ENCODE measurements at regions not wholly inside any gene's neighbourhood (a gene's known extent, or its start where the extent isn't known, plus 50 kb on each side); places are given as distances from the start of the nearest gene placed in this dataset.

DNA sequence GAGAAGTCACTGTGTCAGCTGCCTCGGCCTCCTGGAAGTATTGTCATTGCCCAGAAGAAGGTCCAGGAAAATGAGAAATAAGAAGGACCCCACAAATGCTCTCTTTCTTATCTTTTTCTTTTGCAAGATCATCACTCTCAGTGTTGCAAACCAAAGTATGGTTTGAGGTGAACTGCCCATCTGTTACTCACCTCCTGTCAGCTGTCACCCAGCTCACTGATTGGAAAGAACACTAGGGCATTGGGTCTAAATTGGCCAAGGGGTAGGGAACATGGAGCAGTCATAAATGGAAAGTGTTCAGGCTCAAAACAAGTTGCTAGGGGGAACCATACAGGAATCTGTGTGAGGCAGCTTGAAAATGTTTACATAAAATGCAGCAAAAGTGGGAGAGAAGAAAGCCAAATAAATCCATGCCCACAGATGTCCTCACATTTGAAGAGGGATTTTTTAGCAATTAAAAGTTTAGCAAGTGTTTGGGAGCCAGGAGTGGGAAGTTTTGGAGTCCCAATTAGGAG is 431.2 kb upstream of the THBS1 start:
- Mint-ChIP-seq H3K27me3 (peaks cover 27% of the 10 kb centered on the region), H3K36me3 (no peaks in the 10 kb centered on the region), H3K27ac (no peak overlapping the region), H3K4me1 (peaks cover 12% of the 10 kb centered on the region), H3K4me3 (no peak overlapping the region), H3K9me3 (no peaks in the 10 kb centered on the region)
- no peak for DNase-seq

DNA sequence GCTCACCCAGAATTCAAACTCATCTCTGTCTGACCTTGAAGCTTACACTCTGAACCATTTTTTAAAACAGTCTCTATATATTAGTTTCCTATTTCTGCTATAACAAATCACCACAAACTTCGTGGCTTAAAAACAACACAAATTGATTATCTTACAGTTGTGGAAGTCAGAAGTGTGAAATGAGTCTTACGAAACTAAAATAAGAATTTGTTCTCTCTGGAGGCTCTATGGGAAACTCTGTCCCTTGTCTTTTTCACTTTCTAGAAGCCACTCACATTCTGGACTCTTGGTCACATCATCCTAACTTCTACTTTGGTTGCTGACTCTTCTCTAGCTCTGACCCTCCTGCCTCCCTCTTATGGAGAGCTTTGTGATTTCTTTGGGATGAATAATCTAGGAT is 429.3 kb upstream of the THBS1 start:
- no peak overlapping the region for H3K4me3 Mint-ChIP-seq
- H3K36me3 Mint-ChIP-seq: no peaks in the 10 kb centered on the region
- H3K27ac Mint-ChIP-seq: no peak overlapping the region
- no peaks in the 10 kb centered on the region for H3K4me1 Mint-ChIP-seq
- peaks cover 32% of the 10 kb centered on the region for H3K27me3 Mint-ChIP-seq
- no peaks in the 10 kb centered on the region for H3K9me3 Mint-ChIP-seq
- DNase-seq: no peak

GRCh38 chr15:39153058-39153714 is 427.7 kb upstream of the THBS1 start:
- no peaks in the 10 kb centered on the region for H3K36me3 Mint-ChIP-seq
- no peak for DNase-seq
- H3K27me3 Mint-ChIP-seq: peaks cover 35% of the 10 kb centered on the region
- H3K27ac Mint-ChIP-seq: no peak overlapping the region
- no peaks in the 10 kb centered on the region for H3K9me3 Mint-ChIP-seq
- H3K4me3 Mint-ChIP-seq: no peak overlapping the region
- no peaks in the 10 kb centered on the region for H3K4me1 Mint-ChIP-seq

DNA sequence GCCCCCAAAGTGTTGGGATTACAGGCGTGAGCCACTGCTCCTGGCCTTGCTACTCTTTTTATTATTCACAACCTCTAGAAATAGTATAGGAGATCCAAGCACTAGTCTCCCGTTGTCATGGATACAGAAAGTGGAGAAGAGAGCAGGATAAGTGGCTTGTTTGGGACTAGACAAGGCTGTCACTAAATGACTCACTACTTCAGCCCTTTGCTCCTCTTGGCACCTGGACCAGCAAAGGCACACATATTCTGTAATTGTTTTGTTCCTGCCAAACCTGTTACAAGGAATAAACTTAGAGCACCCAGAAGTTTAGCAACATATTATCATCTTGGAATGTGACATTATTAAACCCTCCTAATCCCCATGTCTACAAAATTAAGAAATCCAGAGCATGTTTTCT is 427.2 kb upstream of the THBS1 start:
- Mint-ChIP-seq H3K27ac (no peak overlapping the region), H3K27me3 (peaks cover 37% of the 10 kb centered on the region), H3K9me3 (no peaks in the 10 kb centered on the region), H3K4me1 (no peaks in the 10 kb centered on the region), H3K36me3 (no peaks in the 10 kb centered on the region), H3K4me3 (no peak overlapping the region)
- DNase-seq: no peak

DNA sequence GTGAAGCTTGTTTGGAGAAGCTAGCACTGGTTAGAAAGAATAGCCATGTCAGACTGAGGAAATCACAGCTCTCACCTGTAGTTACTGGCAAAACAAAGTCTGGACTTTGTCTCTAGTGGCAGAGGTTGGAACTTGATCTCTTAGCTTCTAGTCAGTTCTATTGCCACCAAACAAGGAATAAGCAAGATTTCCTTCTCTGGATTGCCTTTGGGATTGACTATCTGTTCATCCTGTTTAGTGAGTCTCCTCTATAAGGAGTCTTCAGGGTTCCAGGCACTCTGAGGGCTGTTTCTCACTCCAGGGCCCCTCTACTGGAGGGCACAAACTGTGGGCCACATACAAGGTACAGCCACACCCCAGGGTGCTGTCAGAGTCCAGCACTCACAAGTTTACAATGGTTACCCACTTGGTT is 426.6 kb upstream of the THBS1 start:
- Mint-ChIP-seq H3K27me3 (peaks cover 33% of the 10 kb centered on the region), H3K4me3 (no peak overlapping the region), H3K4me1 (no peaks in the 10 kb centered on the region), H3K9me3 (no peaks in the 10 kb centered on the region), H3K36me3 (no peaks in the 10 kb centered on the region), H3K27ac (no peak overlapping the region)
- DNase-seq: no peak

DNA sequence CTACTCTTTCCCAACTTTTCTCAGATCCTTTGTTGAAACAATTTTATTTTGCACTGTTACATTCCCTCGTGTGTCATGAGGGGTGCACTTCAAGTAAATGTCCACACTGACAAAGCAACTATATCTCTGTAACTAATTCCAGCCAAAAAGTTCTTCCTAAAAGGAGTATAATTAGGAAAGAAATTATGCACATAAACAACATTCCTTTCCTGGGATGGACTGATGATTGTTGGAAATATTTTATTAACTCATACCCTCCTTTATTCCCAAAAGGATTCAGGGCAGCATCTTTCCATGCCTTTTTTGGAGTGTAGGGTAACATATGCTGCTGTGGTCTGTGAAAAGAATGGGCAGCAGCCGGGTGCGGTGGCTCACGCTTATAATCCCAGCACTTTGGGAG is 426.1 kb upstream of the THBS1 start:
- no peak for DNase-seq
- no peak overlapping the region for H3K4me3 Mint-ChIP-seq
- H3K4me1 Mint-ChIP-seq: no peaks in the 10 kb centered on the region
- H3K9me3 Mint-ChIP-seq: no peaks in the 10 kb centered on the region
- no peak overlapping the region for H3K27ac Mint-ChIP-seq
- H3K27me3 Mint-ChIP-seq: peaks cover 32% of the 10 kb centered on the region
- H3K36me3 Mint-ChIP-seq: no peaks in the 10 kb centered on the region

GRCh38 chr15:39156166-39156565 is 424.7 kb upstream of the THBS1 start:
- DNase-seq: no peak
- H3K36me3 Mint-ChIP-seq: no peaks in the 10 kb centered on the region
- no peak overlapping the region for H3K4me3 Mint-ChIP-seq
- no peak overlapping the region for H3K27ac Mint-ChIP-seq
- H3K4me1 Mint-ChIP-seq: no peaks in the 10 kb centered on the region
- H3K27me3 Mint-ChIP-seq: peaks cover 36% of the 10 kb centered on the region
- H3K9me3 Mint-ChIP-seq: no peaks in the 10 kb centered on the region

GRCh38 chr15:39156646-39157250 is 424.1 kb upstream of the THBS1 start:
- Mint-ChIP-seq H3K27me3 (peaks cover 37% of the 10 kb centered on the region), H3K4me3 (no peak overlapping the region), H3K36me3 (no peaks in the 10 kb centered on the region), H3K9me3 (no peaks in the 10 kb centered on the region), H3K4me1 (no peaks in the 10 kb centered on the region), H3K27ac (no peak overlapping the region)
- DNase-seq: no peak

DNA sequence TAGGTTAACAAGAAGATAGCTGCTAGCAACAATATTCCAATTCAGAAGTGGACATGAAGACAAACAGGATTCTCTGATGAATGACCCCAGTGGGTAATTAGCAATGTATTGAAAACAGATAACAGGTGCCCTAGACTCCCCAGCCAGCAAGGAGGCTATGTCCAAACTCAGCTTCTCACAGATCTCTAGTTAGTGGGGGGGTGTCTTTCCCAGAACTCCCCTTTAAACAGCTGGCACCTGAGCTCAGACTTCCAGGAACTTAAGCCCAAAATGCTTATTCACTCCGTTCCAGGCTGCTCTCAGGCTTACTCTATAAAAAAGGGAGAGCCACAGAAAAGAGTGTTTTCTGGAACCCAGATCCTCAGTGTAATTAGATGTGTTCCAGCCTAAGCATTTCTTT is 423.0 kb upstream of the THBS1 start:
- no peak for DNase-seq
- Mint-ChIP-seq H3K27me3 (peaks cover 38% of the 10 kb centered on the region), H3K9me3 (peaks cover 6% of the 10 kb centered on the region), H3K4me3 (no peak overlapping the region), H3K4me1 (no peaks in the 10 kb centered on the region), H3K36me3 (no peaks in the 10 kb centered on the region), H3K27ac (no peak overlapping the region)

- no peaks in the 10 kb centered on the region for H3K36me3 Mint-ChIP-seq
- H3K4me3 Mint-ChIP-seq: no peak overlapping the region
- peaks cover 3% of the 10 kb centered on the region for H3K4me1 Mint-ChIP-seq
- no peak overlapping the region for H3K27ac Mint-ChIP-seq
- peaks cover 10% of the 10 kb centered on the region for H3K9me3 Mint-ChIP-seq
- DNase-seq: no peak
- H3K27me3 Mint-ChIP-seq: peaks cover 38% of the 10 kb centered on the region
Observed at GRCh38 chr15:39159833-39160232, 421.0 kb upstream of the THBS1 start.

DNA sequence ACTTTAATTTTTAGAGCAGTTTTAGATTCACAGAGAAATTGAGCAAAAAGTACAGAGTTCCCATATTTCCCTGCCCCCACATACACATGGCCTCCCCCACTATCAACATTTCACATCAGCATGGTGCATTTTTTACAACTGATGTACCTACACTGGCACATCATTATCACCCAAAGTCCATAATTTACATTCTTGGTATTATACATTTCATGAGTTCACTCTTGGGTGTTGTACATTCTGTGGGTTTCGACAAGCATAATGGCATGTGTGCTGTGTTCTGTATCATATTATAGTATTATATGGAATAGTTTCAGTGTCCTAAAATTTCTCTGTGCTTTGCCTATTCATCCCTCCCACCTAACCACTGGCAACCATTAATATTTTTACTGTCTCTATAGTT is 419.8 kb upstream of the THBS1 start:
- Mint-ChIP-seq H3K4me1 (peaks cover 5% of the 10 kb centered on the region), H3K9me3 (peaks cover 10% of the 10 kb centered on the region), H3K36me3 (no peaks in the 10 kb centered on the region), H3K27ac (no peak overlapping the region), H3K4me3 (no peak overlapping the region), H3K27me3 (peaks cover 42% of the 10 kb centered on the region)
- DNase-seq: no peak

DNA sequence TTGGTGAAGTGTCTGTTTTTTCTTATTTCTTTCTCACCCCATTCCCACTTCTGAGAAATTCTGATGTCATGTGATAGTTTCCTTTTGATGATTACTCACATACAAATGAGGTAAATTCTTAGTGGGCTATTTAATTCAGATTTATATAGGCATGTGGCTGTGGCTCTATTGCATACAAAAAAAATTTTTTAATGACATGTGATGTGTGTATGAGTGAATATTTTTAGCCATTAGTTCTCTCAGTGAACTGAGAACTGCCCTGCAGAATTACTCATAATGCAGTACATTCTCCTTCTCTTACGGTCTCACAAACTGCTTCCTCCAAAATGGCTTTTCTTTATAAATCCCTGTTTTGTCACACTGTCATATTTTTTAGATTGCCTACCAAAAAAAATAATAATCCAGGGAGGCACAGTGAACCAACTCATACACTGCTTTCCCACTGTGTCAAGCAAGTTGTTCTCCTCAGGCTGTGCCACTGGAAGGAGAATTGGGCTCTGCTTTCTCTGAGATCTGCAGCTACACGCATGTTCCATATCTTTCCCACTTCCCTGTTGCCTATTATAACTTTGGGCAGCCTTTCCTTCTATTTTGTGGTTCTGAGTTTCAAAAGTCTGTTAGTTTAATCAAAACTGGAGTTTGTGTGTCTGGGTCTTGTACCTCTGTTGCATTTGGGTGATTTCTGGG is 415.7 kb upstream of the THBS1 start:
- Mint-ChIP-seq H3K9me3 (peaks cover 10% of the 10 kb centered on the region), H3K27me3 (peaks cover 48% of the 10 kb centered on the region), H3K36me3 (no peaks in the 10 kb centered on the region), H3K4me1 (peaks cover 5% of the 10 kb centered on the region), H3K27ac (no peak overlapping the region), H3K4me3 (no peak overlapping the region)
- no peak for DNase-seq

- DNase-seq: no peak
- H3K27ac Mint-ChIP-seq: no peak overlapping the region
- H3K4me1 Mint-ChIP-seq: peaks cover 14% of the 10 kb centered on the region
- H3K9me3 Mint-ChIP-seq: peaks cover 7% of the 10 kb centered on the region
- no peak overlapping the region for H3K4me3 Mint-ChIP-seq
- H3K27me3 Mint-ChIP-seq: peaks cover 46% of the 10 kb centered on the region
- H3K36me3 Mint-ChIP-seq: no peaks in the 10 kb centered on the region
Observed at GRCh38 chr15:39167164-39168058, 413.5 kb upstream of the THBS1 start.

- no peaks in the 10 kb centered on the region for H3K9me3 Mint-ChIP-seq
- H3K4me3 Mint-ChIP-seq: no peak overlapping the region
- H3K27ac Mint-ChIP-seq: no peak overlapping the region
- no peaks in the 10 kb centered on the region for H3K36me3 Mint-ChIP-seq
- H3K27me3 Mint-ChIP-seq: peaks cover 25% of the 10 kb centered on the region
- peak; percentile 41 for DNase-seq
- H3K4me1 Mint-ChIP-seq: peaks cover 9% of the 10 kb centered on the region
Observed at GRCh38 chr15:39171944-39172368, 408.9 kb upstream of the THBS1 start.
